WTC11 (cell line): ENCODE measurements at regions not wholly inside any gene's neighbourhood (a gene's known extent, or its start where the extent isn't known, plus 50 kb on each side); places are given as distances from the start of the nearest gene placed in this dataset.

Experiments
- ATAC-seq: fragments of 200-7000 bp; cut with Tn5 transposase; 2 replicates; pipeline ENCODE4 v1.10.0; 2021; ENCODE audit warnings: mild to moderate bottlenecking, moderate library complexity
- CTCF ChIA-PET: fragments of 300-600 bp; sonication (Branson Sonifier 250); formaldehyde crosslinking; loops from one replicate; lab custom pipeline; 2021; ENCODE audit warnings: antibody characterized with exemption; lab: Charles Lee
- POLR2A ChIA-PET: fragments of 350-600 bp; sonication (Branson Sonifier 250); formaldehyde crosslinking; loops from one replicate; lab custom pipeline; 2021; ENCODE audit warnings: antibody characterized with exemption; lab: Charles Lee
- DNase-seq: peaks from one replicate; pipeline ENCODE4 v3.0.0; 2021; ENCODE audit warnings: low spot score
- H3K27ac Mint-ChIP-seq: 2 replicates; pipeline ENCODE4 v1.8.0; 2021; ENCODE audit warnings: mixed read lengths
- H3K27me3 Mint-ChIP-seq: 2 replicates; pipeline ENCODE4 v1.8.0; 2021; ENCODE audit warnings: low read depth, mild to moderate bottlenecking, moderate library complexity, mixed read lengths
- H3K36me3 Mint-ChIP-seq: 2 replicates; pipeline ENCODE4 v1.8.0; 2021; ENCODE audit warnings: mixed read lengths
- H3K4me1 Mint-ChIP-seq: 2 replicates; pipeline ENCODE4 v1.8.0; 2022; ENCODE audit warnings: mixed read lengths
- H3K4me3 Mint-ChIP-seq: 2 replicates; pipeline ENCODE4 v1.8.0; 2021; ENCODE audit warnings: mild to moderate bottlenecking, moderate library complexity, mixed read lengths
- H3K9me3 Mint-ChIP-seq: 2 replicates; pipeline ENCODE4 v1.8.0; 2021; ENCODE audit warnings: mixed read lengths
- AR ChIP-seq: fragments of 250-450 bp; sonication (Bioruptor Pico); IDR thresholded peaks from 2 replicates; pipeline ENCODE4 v1.9.0; 2021; ENCODE audit warnings: mild to moderate bottlenecking
- ETV6 ChIP-seq: sonication (generic); formaldehyde crosslinking; IDR thresholded peaks from 2 replicates; pipeline ENCODE4 v1.8.1; 2022; ENCODE audit warnings: mild to moderate bottlenecking, missing genetic modification reagents
- FOXJ3 ChIP-seq: sonication (generic); formaldehyde crosslinking; IDR thresholded peaks from 2 replicates; pipeline ENCODE4 v1.9.0; 2021; ENCODE audit warnings: missing genetic modification reagents, mild to moderate bottlenecking, borderline replicate concordance
- GTF2I ChIP-seq: fragments of 250-450 bp; sonication (Bioruptor Pico); conservative IDR thresholded peaks from 2 replicates; pipeline ENCODE4 v1.4.0; 2021; ENCODE audit warnings: mild to moderate bottlenecking
- JUN ChIP-seq: sonication (generic); formaldehyde crosslinking; IDR thresholded peaks from 2 replicates; pipeline ENCODE4 v1.8.0; 2023; ENCODE audit warnings: mild to moderate bottlenecking, missing genetic modification reagents
- NR1H2 ChIP-seq: sonication (generic); formaldehyde crosslinking; IDR thresholded peaks from 2 replicates; pipeline ENCODE4 v1.9.0; 2021; ENCODE audit warnings: mild to moderate bottlenecking, moderate library complexity, missing genetic modification reagents
- OVOL2 ChIP-seq: fragments of 250-450 bp; sonication (Bioruptor Pico); IDR thresholded peaks from 2 replicates; pipeline ENCODE4 v1.9.0; 2021; ENCODE audit warnings: mild to moderate bottlenecking, borderline replicate concordance
- RORB ChIP-seq: fragments of 250-450 bp; sonication (Bioruptor Pico); IDR thresholded peaks from 2 replicates; pipeline ENCODE4 v1.9.0; 2021; ENCODE audit warnings: mild to moderate bottlenecking
- TP53 ChIP-seq: sonication (generic); formaldehyde crosslinking; IDR thresholded peaks from 2 replicates; pipeline ENCODE4 v1.8.1; 2023; ENCODE audit warnings: mild to moderate bottlenecking, missing genetic modification reagents
- ZNF219 ChIP-seq: sonication (generic); formaldehyde crosslinking; IDR thresholded peaks from 2 replicates; pipeline ENCODE4 v1.8.0; 2023; ENCODE audit warnings: missing genetic modification reagents, mild to moderate bottlenecking, borderline replicate concordance
- ZNF281 ChIP-seq: sonication (generic); formaldehyde crosslinking; IDR thresholded peaks from 2 replicates; pipeline ENCODE4 v1.8.0; 2023; ENCODE audit warnings: mild to moderate bottlenecking, missing genetic modification reagents
- ZNF416 ChIP-seq: fragments of 250-450 bp; sonication (Bioruptor Pico); IDR thresholded peaks from 2 replicates; pipeline ENCODE4 v1.9.0; 2021; ENCODE audit warnings: mild to moderate bottlenecking, inconsistent platforms
- TF ChIP-seq, protein P1 (sequence below): sonication (generic); formaldehyde crosslinking; IDR thresholded peaks from 2 replicates; pipeline ENCODE4 v1.8.0; 2023; ENCODE audit warnings: missing genetic modification reagents, mild to moderate bottlenecking, borderline replicate concordance
- TF ChIP-seq, protein P2 (sequence below): fragments of 250-450 bp; sonication (Bioruptor Pico); IDR thresholded peaks from 2 replicates; pipeline ENCODE4 v1.9.0; 2021; ENCODE audit warnings: moderate library complexity, mild to moderate bottlenecking, inconsistent platforms, borderline replicate concordance
- TF ChIP-seq, protein P3 (sequence below): sonication (generic); formaldehyde crosslinking; IDR thresholded peaks from 2 replicates; pipeline ENCODE4 v1.8.1; 2023; ENCODE audit warnings: mild to moderate bottlenecking, missing genetic modification reagents, moderate library complexity
- TF ChIP-seq, protein P4 (sequence below): fragments of 250-450 bp; sonication (Bioruptor Pico); IDR thresholded peaks from 2 replicates; pipeline ENCODE4 v1.8.0; 2021; ENCODE audit warnings: mild to moderate bottlenecking

DNA sequence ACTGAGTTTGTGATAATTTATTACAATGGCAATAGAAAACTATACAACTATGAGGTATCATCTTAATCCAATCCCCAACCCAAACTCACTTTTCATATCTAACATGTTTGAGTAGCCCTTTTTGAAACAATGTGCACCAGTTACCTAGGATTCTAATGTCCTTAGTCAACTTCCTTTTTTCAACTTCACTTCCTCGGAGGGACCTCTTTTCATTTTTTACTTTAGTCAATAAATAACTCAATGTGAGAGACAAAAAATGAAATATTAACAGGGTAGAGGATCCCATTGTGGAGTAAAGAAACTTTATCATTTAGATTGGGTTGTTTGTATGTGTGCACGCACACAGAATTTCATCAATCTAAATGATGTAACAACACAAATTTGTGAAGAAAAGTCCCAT lies 193.6 kb upstream of the LRRC3B start:
- POLR2A ChIA-PET = no interaction called here

More for the DNA sequence above, 193.6 kb upstream of the LRRC3B start:
- no peak overlapping the region for H3K4me3 Mint-ChIP-seq
- H3K9me3 Mint-ChIP-seq = no peaks in the 10 kb centered on the region
- H3K4me1 Mint-ChIP-seq = no peaks in the 10 kb centered on the region
- no peaks in the 10 kb centered on the region for H3K36me3 Mint-ChIP-seq
- DNase-seq (no peak), ATAC-seq (no peak)
- no peaks in the 10 kb centered on the region for H3K27me3 Mint-ChIP-seq
- CTCF ChIA-PET = no interaction called here
- no peak overlapping the region for H3K27ac Mint-ChIP-seq
- no peak for TF ChIP-seq ETV6 (CRISPR knock-in tag)
- no peak for TF ChIP-seq ZNF219 (CRISPR knock-in tag)
- TF ChIP-seq, protein P1, sequence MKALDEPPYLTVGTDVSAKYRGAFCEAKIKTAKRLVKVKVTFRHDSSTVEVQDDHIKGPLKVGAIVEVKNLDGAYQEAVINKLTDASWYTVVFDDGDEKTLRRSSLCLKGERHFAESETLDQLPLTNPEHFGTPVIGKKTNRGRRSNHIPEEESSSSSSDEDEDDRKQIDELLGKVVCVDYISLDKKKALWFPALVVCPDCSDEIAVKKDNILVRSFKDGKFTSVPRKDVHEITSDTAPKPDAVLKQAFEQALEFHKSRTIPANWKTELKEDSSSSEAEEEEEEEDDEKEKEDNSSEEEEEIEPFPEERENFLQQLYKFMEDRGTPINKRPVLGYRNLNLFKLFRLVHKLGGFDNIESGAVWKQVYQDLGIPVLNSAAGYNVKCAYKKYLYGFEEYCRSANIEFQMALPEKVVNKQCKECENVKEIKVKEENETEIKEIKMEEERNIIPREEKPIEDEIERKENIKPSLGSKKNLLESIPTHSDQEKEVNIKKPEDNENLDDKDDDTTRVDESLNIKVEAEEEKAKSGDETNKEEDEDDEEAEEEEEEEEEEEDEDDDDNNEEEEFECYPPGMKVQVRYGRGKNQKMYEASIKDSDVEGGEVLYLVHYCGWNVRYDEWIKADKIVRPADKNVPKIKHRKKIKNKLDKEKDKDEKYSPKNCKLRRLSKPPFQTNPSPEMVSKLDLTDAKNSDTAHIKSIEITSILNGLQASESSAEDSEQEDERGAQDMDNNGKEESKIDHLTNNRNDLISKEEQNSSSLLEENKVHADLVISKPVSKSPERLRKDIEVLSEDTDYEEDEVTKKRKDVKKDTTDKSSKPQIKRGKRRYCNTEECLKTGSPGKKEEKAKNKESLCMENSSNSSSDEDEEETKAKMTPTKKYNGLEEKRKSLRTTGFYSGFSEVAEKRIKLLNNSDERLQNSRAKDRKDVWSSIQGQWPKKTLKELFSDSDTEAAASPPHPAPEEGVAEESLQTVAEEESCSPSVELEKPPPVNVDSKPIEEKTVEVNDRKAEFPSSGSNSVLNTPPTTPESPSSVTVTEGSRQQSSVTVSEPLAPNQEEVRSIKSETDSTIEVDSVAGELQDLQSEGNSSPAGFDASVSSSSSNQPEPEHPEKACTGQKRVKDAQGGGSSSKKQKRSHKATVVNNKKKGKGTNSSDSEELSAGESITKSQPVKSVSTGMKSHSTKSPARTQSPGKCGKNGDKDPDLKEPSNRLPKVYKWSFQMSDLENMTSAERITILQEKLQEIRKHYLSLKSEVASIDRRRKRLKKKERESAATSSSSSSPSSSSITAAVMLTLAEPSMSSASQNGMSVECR (CRISPR knock-in tag) = no peak
- no peak for TF ChIP-seq FOXJ3
- TF ChIP-seq GTF2I = no peak
- TF ChIP-seq, protein P2, sequence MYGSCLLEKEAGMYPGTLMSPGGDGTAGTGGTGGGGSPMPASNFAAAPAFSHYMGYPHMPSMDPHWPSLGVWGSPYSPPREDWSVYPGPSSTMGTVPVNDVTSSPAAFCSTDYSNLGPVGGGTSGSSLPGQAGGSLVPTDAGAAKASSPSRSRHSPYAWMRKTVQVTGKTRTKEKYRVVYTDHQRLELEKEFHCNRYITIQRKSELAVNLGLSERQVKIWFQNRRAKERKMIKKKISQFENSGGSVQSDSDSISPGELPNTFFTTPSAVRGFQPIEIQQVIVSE (CRISPR knock-in tag) = no peak
- TF ChIP-seq OVOL2 (CRISPR knock-in tag) = no peak
- TF ChIP-seq TP53 (CRISPR knock-in tag) = no peak
- TF ChIP-seq AR (CRISPR knock-in tag) = no peak
- no peak for TF ChIP-seq ZNF416 (CRISPR knock-in tag)
- TF ChIP-seq, protein P3, sequence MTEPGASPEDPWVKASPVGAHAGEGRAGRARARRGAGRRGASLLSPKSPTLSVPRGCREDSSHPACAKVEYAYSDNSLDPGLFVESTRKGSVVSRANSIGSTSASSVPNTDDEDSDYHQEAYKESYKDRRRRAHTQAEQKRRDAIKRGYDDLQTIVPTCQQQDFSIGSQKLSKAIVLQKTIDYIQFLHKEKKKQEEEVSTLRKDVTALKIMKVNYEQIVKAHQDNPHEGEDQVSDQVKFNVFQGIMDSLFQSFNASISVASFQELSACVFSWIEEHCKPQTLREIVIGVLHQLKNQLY = no peak
- no peak for TF ChIP-seq ZNF281 (CRISPR knock-in tag)
- no peak for TF ChIP-seq NR1H2 (CRISPR knock-in tag)
- TF ChIP-seq, protein P4, sequence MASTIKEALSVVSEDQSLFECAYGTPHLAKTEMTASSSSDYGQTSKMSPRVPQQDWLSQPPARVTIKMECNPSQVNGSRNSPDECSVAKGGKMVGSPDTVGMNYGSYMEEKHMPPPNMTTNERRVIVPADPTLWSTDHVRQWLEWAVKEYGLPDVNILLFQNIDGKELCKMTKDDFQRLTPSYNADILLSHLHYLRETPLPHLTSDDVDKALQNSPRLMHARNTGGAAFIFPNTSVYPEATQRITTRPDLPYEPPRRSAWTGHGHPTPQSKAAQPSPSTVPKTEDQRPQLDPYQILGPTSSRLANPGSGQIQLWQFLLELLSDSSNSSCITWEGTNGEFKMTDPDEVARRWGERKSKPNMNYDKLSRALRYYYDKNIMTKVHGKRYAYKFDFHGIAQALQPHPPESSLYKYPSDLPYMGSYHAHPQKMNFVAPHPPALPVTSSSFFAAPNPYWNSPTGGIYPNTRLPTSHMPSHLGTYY (CRISPR knock-in tag) = no peak
- no peak for TF ChIP-seq JUN (CRISPR knock-in tag)
- TF ChIP-seq RORB (CRISPR knock-in tag) = no peak
